Activated T-helper 9 cell treated with anti-CD3 and anti-CD28 coated beads, Interleukin-2, amount 50 U/mL, for 16 hours (primary cell): ENCODE measurements at regions not wholly inside any gene's neighbourhood (a gene's known extent, or its start where the extent isn't known, plus 50 kb on each side); places are given as distances from the start of the nearest gene placed in this dataset.

Experiments
- DNase-seq: peaks from one replicate; pipeline ENCODE4 v3.0.0-alpha.2; 2020; ENCODE audit warnings: low read depth

- DNase-seq = no peak
Observed at GRCh38 chr5:133797167-133797566, 171.3 kb downstream of the C5orf15 start.

- DNase-seq = no peak
Observed at GRCh38 chr5:133796186-133796585, 172.2 kb downstream of the C5orf15 start.

DNA sequence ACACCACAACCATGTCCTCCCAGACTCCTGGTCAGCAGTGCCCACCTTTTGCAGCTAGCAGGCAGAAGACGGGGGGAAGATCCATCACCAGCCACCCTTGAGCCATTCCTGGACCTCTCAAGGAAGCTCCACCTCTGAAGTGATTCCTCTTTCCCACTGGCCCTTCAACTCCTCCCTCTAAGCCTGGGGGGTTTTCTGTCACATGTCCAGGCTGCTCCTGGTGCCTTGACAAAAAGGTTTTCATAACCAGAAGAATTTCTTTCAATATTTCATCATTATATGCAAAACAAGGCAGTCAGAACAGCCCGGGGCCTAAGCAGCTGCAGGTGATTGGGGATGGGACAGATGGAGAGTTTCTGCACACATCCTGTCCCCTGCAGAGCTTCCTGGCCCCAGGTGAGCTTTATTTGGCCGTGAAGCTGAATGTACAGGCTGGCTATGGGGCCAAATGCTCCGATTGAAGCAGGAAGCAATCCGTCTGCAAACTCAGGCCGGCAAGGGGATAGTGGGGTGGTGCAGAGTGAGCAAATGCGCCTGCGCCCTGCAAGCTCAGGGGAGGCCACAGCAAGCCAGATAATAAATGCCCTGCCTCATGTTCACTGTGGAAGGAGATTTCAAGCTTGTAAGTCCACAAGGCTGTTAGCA, 173.5 kb downstream of the C5orf15 start:
- no peak for DNase-seq

DNA sequence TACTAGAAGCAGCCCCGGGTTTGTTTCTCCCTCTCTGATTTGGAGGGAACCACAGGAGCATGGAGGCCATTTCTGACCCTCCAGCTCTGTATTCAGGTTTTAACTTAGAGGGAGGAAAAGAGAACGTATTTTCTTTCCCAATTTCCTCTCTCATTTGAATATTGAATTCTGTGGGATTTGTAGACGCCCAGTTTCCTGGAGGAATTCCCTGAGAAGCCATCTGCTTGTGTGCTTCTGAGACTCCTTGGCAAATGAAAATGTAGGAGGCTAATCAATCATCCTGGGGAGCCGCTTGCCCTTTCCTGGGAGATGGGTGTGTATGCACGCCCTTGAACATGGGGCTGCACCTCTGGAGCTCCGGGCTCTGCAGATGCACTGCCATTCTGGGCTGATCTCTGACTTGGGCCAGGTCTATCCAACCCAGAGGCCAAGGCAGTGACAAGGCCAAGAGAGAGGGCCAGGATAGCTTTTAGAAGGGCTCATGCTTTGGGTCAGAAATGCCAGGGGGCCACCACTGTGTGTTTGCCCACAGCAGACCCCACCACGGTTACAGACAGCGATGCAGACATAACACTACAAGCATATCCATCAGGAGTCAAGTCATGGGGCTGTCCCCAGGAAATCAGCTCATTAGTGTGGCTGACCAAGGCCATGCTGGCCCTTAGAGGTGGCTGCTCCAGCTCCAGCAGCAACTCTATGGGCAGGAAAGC, 174.5 kb downstream of the C5orf15 start:
- DNase-seq = no peak

DNA sequence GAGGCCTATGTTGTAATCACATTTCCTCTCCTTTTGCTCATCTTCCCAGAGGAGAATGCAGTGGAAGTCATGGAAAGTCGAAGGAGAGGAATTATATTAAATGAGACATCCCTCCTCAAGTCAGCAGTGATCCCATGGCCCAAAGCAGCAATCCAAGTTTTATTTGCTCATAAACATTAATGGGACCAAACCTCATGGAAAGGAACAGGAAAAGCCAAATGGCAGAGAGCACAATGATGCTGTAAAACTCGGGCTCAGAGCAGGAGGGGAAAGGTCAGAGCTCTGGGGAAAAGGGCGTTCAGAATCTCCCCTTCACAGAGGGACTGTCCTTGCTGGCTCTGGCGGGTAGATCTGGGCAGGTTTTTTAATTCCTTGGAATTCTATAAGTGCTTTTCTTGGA, 175.8 kb downstream of the C5orf15 start:
- no peak for DNase-seq

DNA sequence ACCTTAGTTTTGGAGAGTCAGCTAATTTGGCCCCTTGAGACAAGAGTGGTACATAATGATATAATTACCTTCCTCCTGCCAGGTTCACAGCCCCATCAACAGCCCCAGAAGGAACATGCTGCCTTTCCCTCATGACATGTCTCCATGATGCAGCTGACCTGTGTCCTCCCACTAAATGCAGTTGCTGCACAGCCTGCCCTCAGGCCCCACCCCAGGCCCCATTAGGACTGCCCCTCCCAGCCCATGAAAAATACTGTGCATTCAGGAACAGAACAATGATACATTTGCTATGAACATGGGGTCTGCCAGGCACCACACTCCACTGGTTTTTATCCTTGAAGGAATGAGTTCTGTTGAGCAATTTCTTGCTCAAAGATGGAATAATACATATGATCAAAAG, 176.4 kb downstream of the C5orf15 start:
- no peak for DNase-seq

- no peak for DNase-seq
Observed at GRCh38 chr5:133790898-133791297, 177.5 kb downstream of the C5orf15 start.

GRCh38 chr5:133789428-133789827, 177.1 kb upstream of the FSTL4 start:
- DNase-seq = no peak

DNA sequence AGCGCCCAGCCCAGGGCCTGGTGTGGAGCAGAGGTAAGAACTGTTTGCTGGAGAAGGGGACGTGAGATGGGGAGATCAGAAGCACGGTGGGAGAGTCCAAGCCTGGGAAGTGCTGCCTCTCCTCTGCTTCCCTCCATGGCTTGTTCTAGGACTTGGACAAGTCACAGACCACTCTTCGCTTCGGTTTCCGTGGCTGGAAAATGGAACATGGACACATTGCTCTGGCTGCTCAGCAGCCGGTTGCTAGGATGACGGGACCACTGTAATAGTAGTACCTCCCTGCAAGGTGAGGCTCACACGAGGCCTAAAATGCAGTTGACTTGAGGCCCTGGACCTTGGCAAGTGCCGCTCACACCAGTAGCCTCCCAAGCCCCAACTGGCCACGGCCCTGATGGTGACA, 175.8 kb upstream of the FSTL4 start:
- DNase-seq = no peak

GRCh38 chr5:133786420-133786819, 174.1 kb upstream of the FSTL4 start:
- no peak for DNase-seq

- DNase-seq = no peak
Observed at GRCh38 chr5:133785182-133785581, 172.8 kb upstream of the FSTL4 start.

DNA sequence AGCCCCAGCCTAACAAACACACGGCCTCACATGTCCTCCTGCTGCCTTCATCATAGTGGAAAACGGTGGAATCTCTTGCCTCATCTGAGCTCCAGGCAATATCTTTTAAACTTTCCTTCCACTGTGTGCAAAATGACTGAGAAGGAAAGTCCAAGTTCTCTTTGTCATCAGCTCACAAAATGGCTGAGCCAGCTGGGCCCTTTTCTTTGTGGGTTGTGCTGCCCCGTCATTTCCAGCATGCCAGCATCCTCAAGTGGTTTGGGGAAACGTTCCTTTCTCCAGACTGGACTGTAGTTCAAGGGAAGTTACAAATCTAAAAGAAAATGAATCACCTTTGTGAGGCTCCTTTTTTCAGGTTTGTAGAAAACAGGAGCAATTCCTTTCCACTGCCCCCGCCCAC, 171.1 kb upstream of the FSTL4 start:
- DNase-seq = no peak

- DNase-seq = no peak
Observed at GRCh38 chr5:133782736-133783135, 170.4 kb upstream of the FSTL4 start.

DNA sequence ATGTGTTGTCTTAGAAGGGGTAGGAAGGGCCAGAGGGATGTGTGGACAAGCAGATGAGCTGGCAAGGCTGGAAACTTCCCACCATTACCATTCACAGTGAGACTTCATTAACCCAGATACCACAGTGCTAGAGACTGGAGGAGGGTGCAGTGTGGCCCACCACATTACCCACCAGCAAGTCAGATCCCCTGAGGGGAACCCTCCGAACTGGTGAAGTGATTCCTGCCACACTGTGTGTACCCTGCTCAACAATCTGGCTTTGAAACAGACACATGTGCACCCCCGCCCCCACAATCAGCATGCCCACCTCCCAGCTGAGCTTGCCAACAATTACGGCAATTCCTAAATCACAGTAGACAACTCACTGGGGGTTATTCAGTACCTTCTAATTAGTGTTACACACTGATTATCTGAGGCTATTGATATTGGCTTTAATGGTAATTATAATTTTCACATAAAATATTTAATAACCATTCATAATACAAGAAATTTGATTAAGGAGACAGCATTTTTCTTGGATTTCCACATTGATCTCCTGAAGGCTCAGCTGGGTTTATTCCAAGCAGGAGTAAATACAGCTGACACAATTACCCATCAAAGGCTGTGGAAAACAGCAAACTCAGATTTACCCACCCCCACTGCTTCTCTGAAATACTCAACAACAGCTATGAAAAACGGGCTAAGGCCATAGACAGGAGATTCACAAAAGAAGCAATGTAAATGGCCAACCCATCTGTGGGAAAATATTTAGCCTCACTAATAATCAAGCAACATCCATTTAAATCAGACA, 169.3 kb upstream of the FSTL4 start:
- DNase-seq = no peak

GRCh38 chr5:133780619-133781280, 168.4 kb upstream of the FSTL4 start:
- DNase-seq = no peak

DNA sequence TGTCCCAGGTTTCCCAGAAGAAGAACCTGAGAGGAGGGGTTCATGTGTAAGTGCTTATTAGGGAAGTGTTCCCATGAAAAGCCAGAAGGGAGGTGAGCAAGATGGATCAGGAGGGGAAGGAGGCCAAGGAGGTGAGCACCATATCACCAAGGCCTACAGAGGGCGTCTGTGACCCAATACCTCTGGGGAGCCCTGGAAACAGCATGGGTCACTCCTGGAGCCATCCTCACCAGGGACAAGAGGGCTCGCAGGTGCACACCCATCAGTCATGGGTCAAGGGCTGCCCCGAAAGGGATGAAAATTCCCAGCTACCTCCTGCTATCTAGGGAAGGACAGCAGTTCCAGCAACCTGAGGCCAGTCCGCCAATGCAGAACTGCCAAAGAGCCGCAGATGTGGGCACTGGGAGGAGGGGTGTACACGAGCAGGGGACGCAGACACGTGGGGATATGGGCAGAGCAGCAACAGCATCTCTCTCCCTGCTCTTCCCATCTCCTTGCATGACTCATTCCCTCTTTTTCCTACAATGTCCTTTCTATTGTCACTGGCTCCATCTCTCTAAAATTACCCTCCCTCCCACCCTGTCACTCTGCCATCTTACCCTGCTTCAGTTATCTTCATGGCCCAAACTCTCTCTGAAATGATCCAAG, 167.6 kb upstream of the FSTL4 start:
- DNase-seq = no peak

GRCh38 chr5:133778636-133779035, 166.3 kb upstream of the FSTL4 start:
- DNase-seq = no peak

GRCh38 chr5:133777951-133778350, 165.6 kb upstream of the FSTL4 start:
- DNase-seq = no peak

DNA sequence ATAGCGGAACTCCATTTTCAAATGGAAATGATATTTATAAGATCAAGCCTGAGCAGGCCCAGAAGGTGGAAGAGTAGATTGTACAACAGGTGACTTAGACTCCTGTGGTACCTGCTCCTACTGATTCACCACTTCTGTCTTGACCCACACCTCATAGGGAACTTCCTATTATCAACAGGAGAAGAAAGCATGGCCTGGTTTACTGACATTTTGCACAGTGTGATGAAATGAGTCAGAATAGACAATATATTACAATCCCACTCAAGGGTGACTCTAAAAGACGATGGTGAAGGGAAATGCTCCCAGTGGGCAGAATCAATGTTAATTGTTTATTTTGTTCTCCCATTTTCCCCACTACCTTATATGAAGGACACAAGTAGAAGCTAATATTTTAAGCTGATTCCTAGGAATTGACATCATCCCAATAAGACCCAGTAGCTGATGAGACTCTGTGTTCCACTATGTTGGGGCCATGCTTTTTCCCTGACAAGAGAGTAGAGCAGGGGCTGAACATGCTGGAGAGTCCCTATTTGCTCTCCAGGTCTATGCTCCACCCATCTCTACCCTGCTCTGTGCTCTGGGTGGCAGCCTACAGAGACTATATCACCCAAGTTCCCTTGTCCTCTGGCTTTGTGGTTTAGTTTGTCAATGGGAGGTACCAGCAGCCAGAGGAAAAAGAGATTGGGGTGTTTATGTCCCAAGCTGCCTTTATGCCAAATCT, 163.4 kb upstream of the FSTL4 start:
- no peak for DNase-seq

- DNase-seq = no peak
Observed at GRCh38 chr5:133773247-133774202, 161.2 kb upstream of the FSTL4 start.
